ENCODE measurements at regions not wholly inside any gene's neighbourhood (a gene's known extent, or its start where the extent isn't known, plus 50 kb on each side); places are given as distances from the start of the nearest gene placed in this dataset.

DNA sequence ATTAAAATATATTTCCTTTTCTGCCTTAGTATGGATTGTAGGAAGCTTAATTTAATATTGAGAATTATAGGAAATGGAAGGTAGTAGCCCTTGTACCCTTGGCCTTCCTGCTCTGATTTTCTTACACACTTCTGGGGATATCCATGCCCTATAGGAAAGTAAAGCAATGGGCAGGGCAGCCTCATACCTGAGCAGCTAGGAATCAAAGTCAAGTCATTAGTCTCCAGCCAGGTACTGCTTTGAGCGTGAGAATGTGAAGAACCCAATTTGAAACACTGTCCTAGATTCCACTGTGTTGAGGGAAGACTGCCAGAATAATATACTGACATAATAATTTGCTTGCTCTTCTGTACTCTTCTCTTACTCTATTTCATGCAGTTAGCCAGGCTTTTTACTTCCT is 51.0 kb upstream of the L3MBTL3 start:
- peaks cover 13 to 14% of the 10 kb centered on the region in 2 donors for H3K27me3 Mint-ChIP-seq
- peaks cover 0 to 2% of the 10 kb centered on the region in 2 donors for H3K9me3 Mint-ChIP-seq
- DNase-seq (no peak), ATAC-seq (replicated peaks) (no peak)
- H3K27ac Mint-ChIP-seq: no peak overlapping the region
- peaks cover 0 to 3% of the 10 kb centered on the region in 2 donors for H3K36me3 Mint-ChIP-seq
- no peaks in the 10 kb centered on the region for H3K4me1 Mint-ChIP-seq
- H3K4me3 Mint-ChIP-seq: no peak overlapping the region

DNA sequence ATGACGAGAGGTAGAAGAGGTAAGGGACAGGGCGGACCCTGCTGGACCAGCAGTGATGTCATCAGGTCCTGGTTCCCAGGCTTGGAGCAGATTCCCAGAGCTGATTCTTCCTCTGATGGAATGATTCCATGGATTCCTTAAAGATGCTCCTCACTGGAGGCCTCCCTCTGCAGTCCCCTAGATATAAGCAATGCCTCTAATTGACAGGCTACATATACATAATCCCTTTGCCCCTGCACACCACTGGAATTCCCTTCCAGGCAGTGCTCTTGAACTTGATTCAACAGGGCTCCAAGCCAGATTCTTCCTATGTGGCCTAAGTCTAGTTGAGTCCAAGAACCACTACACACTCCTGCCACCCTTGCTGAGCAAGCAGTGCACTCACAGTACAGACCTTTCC is 52.3 kb upstream of the L3MBTL3 start:
- DNase-seq (no peak), ATAC-seq (replicated peaks) (no peak)
- peaks cover 0 to 2% of the 10 kb centered on the region in 2 donors for H3K9me3 Mint-ChIP-seq
- H3K27ac Mint-ChIP-seq: no peak overlapping the region
- H3K4me3 Mint-ChIP-seq: no peak overlapping the region
- H3K36me3 Mint-ChIP-seq: peaks cover 0 to 3% of the 10 kb centered on the region in 2 donors
- H3K4me1 Mint-ChIP-seq: no peaks in the 10 kb centered on the region
- peaks cover 12 to 13% of the 10 kb centered on the region in 2 donors for H3K27me3 Mint-ChIP-seq

GRCh38 chr6:129965096-129965495 is 53.3 kb upstream of the L3MBTL3 start:
- H3K27me3 Mint-ChIP-seq: peaks cover 9 to 13% of the 10 kb centered on the region in 2 donors
- H3K9me3 Mint-ChIP-seq: peaks cover 0 to 2% of the 10 kb centered on the region in 2 donors
- DNase-seq (no peak), ATAC-seq (replicated peaks) (no peak)
- H3K27ac Mint-ChIP-seq: no peak overlapping the region
- no peaks in the 10 kb centered on the region for H3K4me1 Mint-ChIP-seq
- H3K4me3 Mint-ChIP-seq: no peak overlapping the region
- peaks cover 0 to 3% of the 10 kb centered on the region in 2 donors for H3K36me3 Mint-ChIP-seq

DNA sequence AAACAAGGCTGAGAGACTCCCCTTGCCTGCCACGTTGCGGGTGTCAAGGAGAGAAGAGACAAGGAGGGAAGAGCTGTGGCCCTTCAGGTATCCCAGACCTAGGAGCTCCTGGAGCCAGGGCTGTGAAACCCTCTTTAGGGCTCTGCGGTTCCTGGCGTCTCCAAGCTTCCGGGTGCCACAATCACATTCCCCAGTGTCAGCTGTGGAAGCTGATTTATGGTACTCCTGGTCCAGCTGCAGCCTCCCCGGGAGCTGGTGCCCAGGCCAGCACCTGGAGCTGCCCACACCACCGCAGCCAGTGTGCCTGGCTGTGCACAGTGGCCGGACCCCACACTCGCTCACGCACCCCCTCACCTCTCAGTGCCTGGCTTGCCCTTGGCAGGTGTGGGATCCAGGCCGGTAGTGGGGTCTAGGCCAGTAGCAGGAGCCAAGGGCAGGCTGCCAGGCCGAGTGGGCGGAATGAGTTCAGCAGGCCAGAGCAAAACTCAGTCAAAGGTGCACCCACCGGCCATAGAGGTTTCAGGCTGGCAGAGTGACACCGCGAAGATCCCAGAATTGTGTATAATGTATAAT is 58.9 kb upstream of the L3MBTL3 start:
- H3K27ac Mint-ChIP-seq: no peak overlapping the region
- no peaks in the 10 kb centered on the region for H3K9me3 Mint-ChIP-seq
- no peak for ATAC-seq (replicated peaks)
- H3K27me3 Mint-ChIP-seq: peaks cover 5 to 6% of the 10 kb centered on the region in 2 donors
- no peaks in the 10 kb centered on the region for H3K4me1 Mint-ChIP-seq
- H3K4me3 Mint-ChIP-seq: no peak overlapping the region
- peaks cover 0 to 3% of the 10 kb centered on the region in 2 donors for H3K36me3 Mint-ChIP-seq
- DNase-seq: no peak

GRCh38 chr6:129957941-129958898 is 60.2 kb upstream of the L3MBTL3 start:
- no peak overlapping the region for H3K27ac Mint-ChIP-seq
- no peaks in the 10 kb centered on the region for H3K4me1 Mint-ChIP-seq
- no peaks in the 10 kb centered on the region for H3K27me3 Mint-ChIP-seq
- DNase-seq: no peak
- no peak for ATAC-seq (replicated peaks)
- H3K9me3 Mint-ChIP-seq: no peaks in the 10 kb centered on the region
- no peak overlapping the region for H3K4me3 Mint-ChIP-seq
- no peaks in the 10 kb centered on the region for H3K36me3 Mint-ChIP-seq

DNA sequence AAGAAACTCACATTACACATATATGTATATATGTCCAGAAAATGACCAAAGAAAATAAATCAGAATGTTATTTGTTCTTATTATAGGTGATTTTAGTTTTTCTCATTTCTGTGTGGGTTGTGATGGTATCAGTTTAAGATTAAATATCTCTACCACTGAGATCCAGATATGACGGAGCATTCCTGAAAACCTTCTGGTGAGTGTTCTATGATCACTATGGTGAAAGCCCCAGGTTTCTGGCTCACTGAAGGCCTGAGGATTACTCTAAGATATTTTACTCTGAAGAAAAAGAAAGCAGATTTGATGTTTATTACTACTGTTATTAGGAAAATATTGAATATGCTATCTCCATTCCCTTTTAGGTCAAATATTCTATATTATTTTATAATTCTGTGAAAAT is 62.8 kb upstream of the L3MBTL3 start:
- H3K27ac Mint-ChIP-seq: no peak overlapping the region

DNA sequence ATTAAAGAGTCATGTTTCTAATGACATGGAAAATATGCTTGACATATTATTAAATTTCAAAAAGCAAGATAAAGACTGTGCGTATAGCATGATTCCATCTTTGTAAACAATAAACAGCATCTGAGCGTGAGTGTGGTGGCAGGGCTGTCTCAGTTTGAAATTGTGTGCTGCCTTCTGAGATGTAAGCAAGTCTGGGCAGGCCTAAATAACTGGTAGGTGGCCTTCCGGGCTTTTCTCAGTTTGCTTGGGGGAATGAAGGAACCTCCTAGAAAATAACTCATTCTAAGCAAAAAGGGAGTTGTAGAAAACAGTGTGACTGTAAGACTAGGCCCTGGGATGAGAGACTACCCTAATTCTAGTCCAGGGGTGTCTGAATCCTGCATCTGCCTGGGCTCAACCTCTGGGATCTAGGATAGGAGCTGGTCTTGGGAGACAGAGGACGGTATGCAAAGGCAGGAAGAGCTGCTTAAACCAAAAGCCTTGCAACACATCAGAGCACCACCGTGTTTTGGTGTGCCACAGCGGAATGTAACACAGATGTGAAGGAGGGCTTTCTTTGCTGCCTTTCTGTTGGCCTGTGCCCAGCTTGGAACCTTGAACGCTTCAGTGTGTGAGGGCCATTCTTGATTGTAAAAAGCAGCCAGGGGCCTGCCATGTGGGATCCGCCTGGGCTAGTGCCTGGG is 63.5 kb upstream of the L3MBTL3 start:
- H3K27me3 Mint-ChIP-seq: no peaks in the 10 kb centered on the region
- ATAC-seq (replicated peaks) (no peak), DNase-seq (no peak)
- H3K36me3 Mint-ChIP-seq: no peaks in the 10 kb centered on the region
- H3K4me1 Mint-ChIP-seq: no peaks in the 10 kb centered on the region
- H3K4me3 Mint-ChIP-seq: no peak overlapping the region
- H3K27ac Mint-ChIP-seq: no peak overlapping the region
- no peaks in the 10 kb centered on the region for H3K9me3 Mint-ChIP-seq

More for the DNA sequence above, 62.8 kb upstream of the L3MBTL3 start:
- Mint-ChIP-seq H3K4me1 (no peaks in the 10 kb centered on the region), H3K4me3 (no peak overlapping the region), H3K36me3 (no peaks in the 10 kb centered on the region), H3K9me3 (no peaks in the 10 kb centered on the region), H3K27me3 (no peaks in the 10 kb centered on the region)
- ATAC-seq (replicated peaks) (no peak), DNase-seq (no peak)

GRCh38 chr6:129947797-129948196 is 70.6 kb upstream of the L3MBTL3 start:
- DNase-seq (no peak), ATAC-seq (replicated peaks) (no peak)
- no peaks in the 10 kb centered on the region for H3K36me3 Mint-ChIP-seq
- H3K27me3 Mint-ChIP-seq: peaks cover 5 to 14% of the 10 kb centered on the region in 2 donors
- H3K27ac Mint-ChIP-seq: no peak overlapping the region
- no peaks in the 10 kb centered on the region for H3K4me1 Mint-ChIP-seq
- H3K4me3 Mint-ChIP-seq: no peak overlapping the region
- H3K9me3 Mint-ChIP-seq: no peaks in the 10 kb centered on the region

DNA sequence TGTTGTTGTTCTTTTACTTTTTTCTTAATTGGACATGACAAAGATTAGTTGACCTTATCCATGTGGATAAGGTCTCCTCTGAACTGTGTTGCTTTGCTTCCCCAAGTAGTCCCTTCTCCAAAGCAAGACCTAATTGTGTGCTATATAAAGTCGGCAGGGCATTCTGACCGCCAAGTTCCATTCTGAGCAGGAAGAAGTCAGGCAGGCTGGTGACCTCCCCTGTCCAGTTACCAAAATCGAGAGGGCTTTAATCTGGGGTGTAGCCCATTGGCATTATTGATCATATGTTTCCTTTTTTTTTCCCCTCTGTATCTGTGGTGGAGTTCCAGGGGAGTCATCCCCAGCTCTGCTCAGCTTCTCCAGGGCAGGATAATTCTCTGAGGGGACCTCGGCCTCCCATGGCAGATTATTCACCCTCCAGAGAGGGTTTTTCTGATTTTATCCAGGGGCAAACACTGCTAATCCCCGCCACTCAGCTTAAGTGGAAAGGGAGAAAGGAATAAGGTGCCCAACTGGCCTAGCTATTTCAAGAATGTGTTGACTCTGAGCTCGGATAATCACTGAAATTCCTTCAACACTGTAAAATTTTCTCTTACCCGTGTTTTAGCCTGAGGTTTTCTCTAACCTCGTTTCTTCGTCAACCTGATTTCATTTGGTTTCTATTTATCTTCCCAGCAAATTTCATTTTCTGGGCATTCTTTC is 71.8 kb upstream of the L3MBTL3 start:
- ATAC-seq (replicated peaks) (no peak), DNase-seq (no peak)
- Mint-ChIP-seq H3K4me3 (no peak overlapping the region), H3K27me3 (peaks cover 5 to 14% of the 10 kb centered on the region in 2 donors), H3K27ac (no peak overlapping the region), H3K36me3 (no peaks in the 10 kb centered on the region), H3K4me1 (no peaks in the 10 kb centered on the region), H3K9me3 (no peaks in the 10 kb centered on the region)

DNA sequence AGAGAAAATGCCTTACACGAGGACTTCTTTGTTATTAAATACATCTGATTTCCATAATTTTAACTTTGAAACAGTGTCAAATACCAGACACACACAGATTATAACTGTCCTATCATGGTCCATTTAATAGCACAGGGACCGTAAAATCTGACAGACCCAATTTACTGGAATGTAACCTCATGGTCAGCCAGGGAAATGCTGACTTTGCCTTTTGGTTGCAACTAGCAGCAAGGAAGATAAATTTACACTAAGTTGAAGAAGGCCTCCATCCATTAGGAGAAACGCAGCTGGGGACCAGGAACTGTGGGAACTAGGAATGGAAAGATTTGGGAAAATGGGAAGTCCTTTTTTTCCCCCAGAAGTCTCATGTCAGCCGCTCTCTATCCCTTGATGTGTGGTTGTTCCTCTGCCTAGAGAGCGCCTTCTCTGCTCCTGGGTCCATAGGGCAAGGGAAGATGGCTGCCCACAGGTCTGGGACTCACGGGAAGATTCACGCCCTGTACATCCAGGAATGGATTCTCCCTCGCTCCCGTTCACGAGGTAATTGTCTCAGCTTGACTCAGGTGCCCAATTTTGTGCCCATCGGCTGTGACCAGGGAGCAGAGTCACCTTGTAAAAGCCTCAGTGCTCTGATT is 74.6 kb upstream of the L3MBTL3 start:
- no peak for DNase-seq
- Mint-ChIP-seq H3K4me3 (no peak overlapping the region), H3K4me1 (no peaks in the 10 kb centered on the region), H3K27ac (no peak overlapping the region), H3K36me3 (no peaks in the 10 kb centered on the region), H3K27me3 (peaks cover 13 to 26% of the 10 kb centered on the region in 2 donors), H3K9me3 (no peaks in the 10 kb centered on the region)
- no peak for ATAC-seq (replicated peaks)

- H3K4me1 Mint-ChIP-seq: peaks cover 0 to 2% of the 10 kb centered on the region in 2 donors
- no peaks in the 10 kb centered on the region for H3K36me3 Mint-ChIP-seq
- H3K9me3 Mint-ChIP-seq: no peaks in the 10 kb centered on the region
- H3K4me3 Mint-ChIP-seq: no peak overlapping the region
- H3K27me3 Mint-ChIP-seq: peaks cover 17 to 26% of the 10 kb centered on the region in 2 donors
- no peak overlapping the region for H3K27ac Mint-ChIP-seq
- ATAC-seq (replicated peaks) (no peak), DNase-seq (no peak)
Measured at GRCh38 chr6:129940454-129941195, 77.8 kb upstream of the L3MBTL3 start.

DNA sequence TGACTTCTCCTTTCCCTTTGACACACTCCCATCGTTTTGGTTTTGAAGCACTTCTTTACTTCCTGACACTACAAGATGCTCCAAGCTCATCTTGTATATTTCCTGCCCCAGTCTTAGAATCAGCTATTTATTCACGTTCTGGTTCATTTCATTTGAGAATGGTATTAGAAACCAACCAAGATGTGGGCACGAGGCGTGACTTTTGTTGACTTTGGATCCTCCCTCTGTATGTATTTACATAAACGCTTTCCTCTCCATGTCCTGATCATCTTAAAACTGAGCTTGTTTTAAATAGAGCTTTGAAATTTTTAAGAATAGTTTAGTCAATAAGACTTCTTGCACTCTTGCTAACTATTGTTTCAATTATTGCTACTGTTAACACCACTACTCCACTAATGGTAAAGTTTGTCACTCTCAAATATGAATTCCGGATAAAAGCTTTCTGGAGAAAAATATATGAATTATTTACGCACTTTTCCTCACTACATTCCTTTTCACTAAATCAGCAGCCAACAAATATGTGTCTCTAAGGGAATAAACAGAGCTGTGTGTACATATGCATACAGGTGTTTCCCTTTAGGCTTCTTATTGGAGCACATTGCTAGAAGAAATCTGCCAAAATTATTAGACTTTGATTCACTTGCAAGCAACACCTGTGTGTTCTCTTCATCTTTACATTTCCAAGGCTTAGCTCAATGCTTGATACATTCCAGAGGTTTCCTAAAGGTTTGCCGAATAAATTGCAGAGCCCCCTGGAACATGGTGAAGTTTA is 77.3 kb upstream of the TMEM244 start:
- H3K27me3 Mint-ChIP-seq: peaks cover 17 to 21% of the 10 kb centered on the region in 2 donors
- no peaks in the 10 kb centered on the region for H3K36me3 Mint-ChIP-seq
- H3K4me1 Mint-ChIP-seq: peaks cover 0 to 2% of the 10 kb centered on the region in 2 donors

More for the DNA sequence above, 77.3 kb upstream of the TMEM244 start:
- Mint-ChIP-seq H3K9me3 (no peaks in the 10 kb centered on the region), H3K4me3 (no peak overlapping the region), H3K27ac (no peak overlapping the region)
- ATAC-seq (replicated peaks) (no peak), DNase-seq (no peak)

All from stimulated activated naive B cell treated with anti-CD40 and anti-IgM and Interleukin-4, amounts not matched to agents 10 μg/mL and 1 μg/mL and 100 μg/mL, for 72 hours (primary cell).